ENCODE measurements at regions not wholly inside any gene's neighbourhood (a gene's known extent, or its start where the extent isn't known, plus 50 kb on each side); places are given as distances from the start of the nearest gene placed in this dataset.
"Not testable (repeated sequence)": the region's sequence is repeated elsewhere in the genome, so short reads cannot be mapped to it uniquely, and the experiment has no call there.

GRCh38 chr2:111545723-111546431 is 338.1 kb downstream of the ANAPC1 start:
- not testable (repeated sequence) for H3K9ac ChIP-seq (ENCODE audit: low read length); H3K18ac ChIP-seq (ENCODE audit: low read depth in 1 of 2, low read length in 2 of 2); H2BK120ac ChIP-seq (ENCODE audit: low read depth, low read length); H2BK12ac ChIP-seq (ENCODE audit: low read length in 2 of 2); H3K14ac ChIP-seq (ENCODE audit: low read length in 2 of 2); H3K4me3 ChIP-seq (ENCODE audit: insufficient read depth in 1 of 2, low read depth in 1 of 2, low read length in 2 of 2); H2AK5ac ChIP-seq (ENCODE audit: low read length, severe bottlenecking); H2BK5ac ChIP-seq (ENCODE audit: low read depth, low read length, poor library complexity, severe bottlenecking); H3K4ac ChIP-seq (ENCODE audit: low read depth in 1 of 2, low read length in 2 of 2); H2BK15ac ChIP-seq (ENCODE audit: low read depth, poor library complexity, severe bottlenecking); H3K79me1 ChIP-seq (replicated peaks; ENCODE audit: low read length, poor library complexity, severe bottlenecking); H4K8ac ChIP-seq (ENCODE audit: low read length); H3K4me1 ChIP-seq (ENCODE audit: control insufficient read depth, insufficient read depth, low read depth, low read length); H4K91ac ChIP-seq (ENCODE audit: low read length); H3K27ac ChIP-seq (ENCODE audit: low read length, poor library complexity, severe bottlenecking); DNase-seq; H2AFZ ChIP-seq (ENCODE audit: low read depth, low read length); H3K23ac ChIP-seq (ENCODE audit: low read length in 2 of 2); H3K27me3 ChIP-seq (ENCODE audit: control insufficient read depth in 1 of 2, insufficient read depth in 1 of 2, low read length in 2 of 2); H3K4me2 ChIP-seq (ENCODE audit: low read length, poor library complexity, severe bottlenecking); H3K36me3 ChIP-seq (ENCODE audit: control insufficient read depth in 1 of 2, insufficient read depth in 2 of 2, low read depth in 1 of 2, low read length in 2 of 2); H3K9me3 ChIP-seq (ENCODE audit: control insufficient read depth, low read length)
- WGBS, result no CpG with 5 or more reads among the region's 7 CpGs

DNA sequence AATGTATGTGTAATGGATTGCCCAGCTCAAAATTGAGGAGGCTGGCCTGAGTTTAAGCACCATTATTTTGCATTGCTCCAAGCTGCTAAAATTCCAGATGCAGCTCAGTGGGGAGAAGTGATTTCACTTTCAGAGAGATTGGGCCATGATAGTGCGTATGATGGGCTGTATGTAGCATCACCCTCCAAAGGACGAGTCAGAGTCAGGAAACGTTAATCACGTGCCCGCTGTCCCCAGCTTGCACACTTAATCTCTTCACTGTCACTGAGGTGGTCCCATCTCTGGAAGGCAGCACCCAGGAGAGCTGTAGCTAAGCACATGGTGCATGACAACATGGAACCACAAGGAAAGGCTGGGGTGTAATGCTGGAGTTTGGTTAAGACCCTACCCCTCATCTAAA is 337.4 kb downstream of the ANAPC1 start:
- H2BK120ac ChIP-seq (ENCODE audit: low read depth, low read length); H3K4me1 ChIP-seq (ENCODE audit: control insufficient read depth, insufficient read depth, low read depth, low read length); H3K4ac ChIP-seq (ENCODE audit: low read depth in 1 of 2, low read length in 2 of 2); H3K36me3 ChIP-seq (ENCODE audit: control insufficient read depth in 1 of 2, insufficient read depth in 2 of 2, low read depth in 1 of 2, low read length in 2 of 2); H3K23ac ChIP-seq (ENCODE audit: low read length in 2 of 2); H3K79me1 ChIP-seq (replicated peaks; ENCODE audit: low read length, poor library complexity, severe bottlenecking); H3K27ac ChIP-seq (ENCODE audit: low read length, poor library complexity, severe bottlenecking); H2BK5ac ChIP-seq (ENCODE audit: low read depth, low read length, poor library complexity, severe bottlenecking); H4K8ac ChIP-seq (ENCODE audit: low read length); H3K4me2 ChIP-seq (ENCODE audit: low read length, poor library complexity, severe bottlenecking); DNase-seq; H3K9ac ChIP-seq (ENCODE audit: low read length); H3K4me3 ChIP-seq (ENCODE audit: insufficient read depth in 1 of 2, low read depth in 1 of 2, low read length in 2 of 2); H3K14ac ChIP-seq (ENCODE audit: low read length in 2 of 2); H2BK15ac ChIP-seq (ENCODE audit: low read depth, poor library complexity, severe bottlenecking); H2BK12ac ChIP-seq (ENCODE audit: low read length in 2 of 2); H3K27me3 ChIP-seq (ENCODE audit: control insufficient read depth in 1 of 2, insufficient read depth in 1 of 2, low read length in 2 of 2); H4K91ac ChIP-seq (ENCODE audit: low read length); H3K18ac ChIP-seq (ENCODE audit: low read depth in 1 of 2, low read length in 2 of 2); H2AFZ ChIP-seq (ENCODE audit: low read depth, low read length); H2AK5ac ChIP-seq (ENCODE audit: low read length, severe bottlenecking); H3K9me3 ChIP-seq (ENCODE audit: control insufficient read depth, low read length): not testable (repeated sequence)
- 59% methylated on average over 5 of the region's 5 CpGs for WGBS

GRCh38 chr2:111549174-111549573 is 334.8 kb downstream of the ANAPC1 start:
- H3K27me3 ChIP-seq (ENCODE audit: control insufficient read depth in 1 of 2, insufficient read depth in 1 of 2, low read length in 2 of 2); H2BK5ac ChIP-seq (ENCODE audit: low read depth, low read length, poor library complexity, severe bottlenecking); H3K4me3 ChIP-seq (ENCODE audit: insufficient read depth in 1 of 2, low read depth in 1 of 2, low read length in 2 of 2); H2AK5ac ChIP-seq (ENCODE audit: low read length, severe bottlenecking); H3K4ac ChIP-seq (ENCODE audit: low read depth in 1 of 2, low read length in 2 of 2); H2BK12ac ChIP-seq (ENCODE audit: low read length in 2 of 2); H2BK15ac ChIP-seq (ENCODE audit: low read depth, poor library complexity, severe bottlenecking); H3K9me3 ChIP-seq (ENCODE audit: control insufficient read depth, low read length); H3K4me1 ChIP-seq (ENCODE audit: control insufficient read depth, insufficient read depth, low read depth, low read length); DNase-seq; H3K14ac ChIP-seq (ENCODE audit: low read length in 2 of 2); H3K4me2 ChIP-seq (ENCODE audit: low read length, poor library complexity, severe bottlenecking); H2BK120ac ChIP-seq (ENCODE audit: low read depth, low read length); H2AFZ ChIP-seq (ENCODE audit: low read depth, low read length); H4K8ac ChIP-seq (ENCODE audit: low read length); H3K9ac ChIP-seq (ENCODE audit: low read length); H3K27ac ChIP-seq (ENCODE audit: low read length, poor library complexity, severe bottlenecking); H3K79me1 ChIP-seq (replicated peaks; ENCODE audit: low read length, poor library complexity, severe bottlenecking); H3K36me3 ChIP-seq (ENCODE audit: control insufficient read depth in 1 of 2, insufficient read depth in 2 of 2, low read depth in 1 of 2, low read length in 2 of 2); H3K23ac ChIP-seq (ENCODE audit: low read length in 2 of 2); H3K18ac ChIP-seq (ENCODE audit: low read depth in 1 of 2, low read length in 2 of 2); H4K91ac ChIP-seq (ENCODE audit: low read length): not testable (repeated sequence)
- WGBS, result no CpG with 5 or more reads among the region's 2 CpGs

GRCh38 chr2:111551428-111551827 is 332.6 kb downstream of the ANAPC1 start:
- H2AFZ ChIP-seq (ENCODE audit: low read depth, low read length); H3K14ac ChIP-seq (ENCODE audit: low read length in 2 of 2); H2AK5ac ChIP-seq (ENCODE audit: low read length, severe bottlenecking); H4K91ac ChIP-seq (ENCODE audit: low read length); H3K4ac ChIP-seq (ENCODE audit: low read depth in 1 of 2, low read length in 2 of 2); H3K9me3 ChIP-seq (ENCODE audit: control insufficient read depth, low read length); DNase-seq; H3K18ac ChIP-seq (ENCODE audit: low read depth in 1 of 2, low read length in 2 of 2); H3K4me1 ChIP-seq (ENCODE audit: control insufficient read depth, insufficient read depth, low read depth, low read length); H3K27ac ChIP-seq (ENCODE audit: low read length, poor library complexity, severe bottlenecking); H4K8ac ChIP-seq (ENCODE audit: low read length); H3K23ac ChIP-seq (ENCODE audit: low read length in 2 of 2); H2BK120ac ChIP-seq (ENCODE audit: low read depth, low read length); H3K4me2 ChIP-seq (ENCODE audit: low read length, poor library complexity, severe bottlenecking); H3K9ac ChIP-seq (ENCODE audit: low read length); H2BK15ac ChIP-seq (ENCODE audit: low read depth, poor library complexity, severe bottlenecking); H2BK5ac ChIP-seq (ENCODE audit: low read depth, low read length, poor library complexity, severe bottlenecking); H3K79me1 ChIP-seq (replicated peaks; ENCODE audit: low read length, poor library complexity, severe bottlenecking); H3K4me3 ChIP-seq (ENCODE audit: insufficient read depth in 1 of 2, low read depth in 1 of 2, low read length in 2 of 2); H3K27me3 ChIP-seq (ENCODE audit: control insufficient read depth in 1 of 2, insufficient read depth in 1 of 2, low read length in 2 of 2); H3K36me3 ChIP-seq (ENCODE audit: control insufficient read depth in 1 of 2, insufficient read depth in 2 of 2, low read depth in 1 of 2, low read length in 2 of 2); H2BK12ac ChIP-seq (ENCODE audit: low read length in 2 of 2): not testable (repeated sequence)
- no CpG with 5 or more reads among the region's 2 CpGs for WGBS

All from mesenchymal stem cell (in vitro differentiated cells and primary cell).